Esophagus squamous epithelium (tissue), 5 donors: ENCODE measurements at regions not wholly inside any gene's neighbourhood (a gene's known extent, or its start where the extent isn't known, plus 50 kb on each side); places are given as distances from the start of the nearest gene placed in this dataset.

Experiments used
- DNase-seq: peaks from one replicate; lab custom pipeline; 2025; lab: John Stamatoyannopoulos, UW
- H3K27ac ChIP-seq, 4 donors: fragments of 200-600 bp; sonication (generic); one replicate each; pipeline ENCODE4 v1.5.1; 2016 to 2019; ENCODE audit warnings: mild to moderate bottlenecking in 1 of 4
- H3K27me3 ChIP-seq, 4 donors: fragments of 200-600 bp; sonication (generic); 1 replicate in 3 of 4; 2 replicates in 1 of 4; pipeline versions ENCODE4 v1.5.1 to v1.6.0; 2017 to 2021; ENCODE audit warnings: antibody characterized with exemption in 1 of 4
- H3K36me3 ChIP-seq, 3 donors: fragments of 200-600 bp; sonication (generic); one replicate each; pipeline ENCODE4 v1.5.1; 2016 to 2019
- H3K4me1 ChIP-seq, 3 donors: fragments of 200-600 bp; sonication (generic); one replicate each; pipeline ENCODE4 v1.5.1; 2017 to 2019
- H3K4me3 ChIP-seq, 4 donors: fragments of 200-600 bp; sonication (generic); 1 replicate in 3 of 4; 2 replicates in 1 of 4; pipeline ENCODE4 v1.5.1; 2016 to 2019; ENCODE audit warnings: mild to moderate bottlenecking in 2 of 4, moderate library complexity in 1 of 4
- H3K9me3 ChIP-seq, 3 donors: fragments of 200-600 bp; sonication (generic); one replicate each; pipeline ENCODE4 v1.5.1; 2016 to 2019
- CTCF ChIP-seq, 6 experiments: fragments of 450-650 bp in 4 of 6; fragments of 200-600 bp in 2 of 6; sonication (generic) in 2 of 6; IDR thresholded peaks; one replicate each; pipeline ENCODE4 v1.5.1; 2016 to 2019; ENCODE audit warnings: antibody characterized with exemption in 6 of 6, mild to moderate bottlenecking in 4 of 6, moderate library complexity in 4 of 6
- POLR2A ChIP-seq, 4 donors: fragments of 450-650 bp; IDR thresholded peaks; one replicate each; pipeline ENCODE4 v1.6.1; 2017; ENCODE audit warnings: antibody characterized with exemption in 4 of 4, mild to moderate bottlenecking in 4 of 4, moderate library complexity in 3 of 4
- WGBS, 2 donors: methylation state at CpG; one replicate each; pipeline ENCODE4 v1.1.5; 2018; 5-methylcytosine and 5-hydroxymethylcytosine counted together
- intact Hi-C: fragments of 100-400 bp; cut with DNase I; formaldehyde crosslinking; loops from one replicate; pipeline ENCODE4 v1.15.0; 2022
- donor health status: DM: yes; HTN: yes; CAD: no.

DNA sequence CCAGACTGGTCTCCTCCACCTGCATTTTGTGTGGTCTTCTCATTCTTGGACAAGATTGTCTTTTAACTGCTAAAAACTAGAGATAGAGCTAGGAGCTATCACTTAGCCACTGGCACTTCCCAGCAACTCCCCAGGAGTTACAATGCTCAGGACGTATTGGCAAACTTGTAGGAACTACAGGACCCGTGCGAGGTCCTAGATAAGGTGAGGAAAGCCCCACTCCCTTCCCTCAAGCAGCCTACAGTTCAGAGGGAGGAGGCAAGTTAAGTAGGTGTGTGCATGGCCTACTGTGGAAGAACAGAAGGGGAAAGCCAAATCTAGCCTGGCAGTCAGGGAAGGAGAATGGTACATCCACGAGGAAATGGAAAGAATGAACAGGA lies 504.7 kb upstream of the PROK2 start:
- Histone ChIP-seq H3K27ac (peak overlapping the region in 3 of 4 donors; percentile 51 to 71 (median 66)), H3K27me3 (peaks cover 0 to 19% (median 0%) of the 10 kb centered on the region in 4 donors), H3K36me3 (no peaks in the 10 kb centered on the region), H3K9me3 (no peaks in the 10 kb centered on the region), H3K4me3 (peak overlapping the region in 1 of 4 donors; percentile 55), H3K4me1 (peaks cover 17 to 29% (median 19%) of the 10 kb centered on the region in 3 donors)
- 19 to 36% methylated on average over 3 to 4 of the region's 4 CpGs for WGBS, 2 donors
- TF ChIP-seq POLR2A (IDR thresholded peaks at IDR 0.05) (no peak), CTCF (IDR thresholded peaks at IDR 0.05) (no peak)
- DNase-seq: no peak
- intact Hi-C loops: no loop called here

DNA sequence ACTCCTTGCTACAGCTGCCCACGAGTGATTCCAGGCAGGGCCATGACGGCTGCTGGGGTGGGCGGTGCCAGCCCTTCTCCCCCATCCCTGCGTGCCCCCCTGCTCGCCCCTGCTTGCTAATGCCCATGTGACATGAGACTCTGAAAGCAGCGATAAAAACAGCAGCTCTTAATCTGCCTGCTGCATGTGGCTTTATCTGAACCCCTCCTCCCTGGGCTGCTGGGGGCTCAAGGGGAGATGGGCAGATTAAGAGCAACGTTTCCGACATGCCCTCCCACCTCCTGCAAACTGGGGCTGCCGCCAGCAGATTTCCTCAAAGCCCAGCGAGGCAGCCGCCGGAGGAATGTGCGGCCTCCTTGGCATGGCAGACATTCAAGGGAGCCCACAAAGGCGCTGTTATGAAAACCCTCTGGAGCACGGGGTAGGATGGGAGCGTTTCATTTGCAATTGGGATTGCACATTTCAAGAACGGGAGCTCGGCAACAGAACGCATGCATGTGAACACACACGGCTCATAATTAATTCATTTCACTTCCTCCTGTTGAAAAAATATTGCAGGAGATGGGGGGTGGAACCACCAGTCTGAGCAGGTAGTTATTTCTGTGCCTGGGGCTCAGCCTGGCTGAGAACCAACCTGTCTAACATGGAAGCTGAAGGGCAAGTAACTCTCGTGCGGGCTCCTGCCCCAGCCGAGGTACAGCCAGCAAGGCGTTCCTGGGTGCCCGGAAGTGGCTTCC lies 504.2 kb upstream of the PROK2 start:
- no peak for DNase-seq
- WGBS, 2 donors: 0 to 13% methylated on average over 8 to 18 of the region's 25 CpGs
- TF ChIP-seq CTCF (IDR thresholded peaks at IDR 0.05) (no peak), POLR2A (IDR thresholded peaks at IDR 0.05) (no peak)
- H3K9me3 ChIP-seq: no peaks in the 10 kb centered on the region
- peaks cover 0 to 19% (median 0%) of the 10 kb centered on the region in 4 donors for H3K27me3 ChIP-seq
- intact Hi-C loops: no loop called here
- H3K27ac ChIP-seq: peak overlapping the region; percentile 38 to 71 (median 58)
- no peaks in the 10 kb centered on the region for H3K36me3 ChIP-seq
- H3K4me1 ChIP-seq: peaks cover 17 to 28% (median 19%) of the 10 kb centered on the region in 3 donors
- peak overlapping the region in 3 of 4 donors; percentile 8 to 55 (median 18) for H3K4me3 ChIP-seq

- TF ChIP-seq POLR2A (IDR thresholded peaks at IDR 0.05) (no peak), CTCF (IDR thresholded peaks at IDR 0.05) (no peak)
- Histone ChIP-seq H3K27me3 (peaks cover 0 to 19% (median 0%) of the 10 kb centered on the region in 4 donors), H3K27ac (no peak overlapping the region), H3K9me3 (peaks cover 0 to 5% (median 3%) of the 10 kb centered on the region in 3 donors), H3K36me3 (no peaks in the 10 kb centered on the region), H3K4me1 (peaks cover 17 to 28% (median 19%) of the 10 kb centered on the region in 3 donors), H3K4me3 (no peak overlapping the region)
- WGBS, 2 donors: 42 to 45% methylated on average over 1 of the region's 1 CpG
- intact Hi-C loops: no loop called here
- no peak for DNase-seq
Observed at GRCh38 chr3:72287956-72288355, 503.0 kb upstream of the PROK2 start.

GRCh38 chr3:72285502-72285901 lies 500.6 kb upstream of the PROK2 start:
- DNase-seq: no peak
- Histone ChIP-seq H3K9me3 (peaks cover 0 to 10% (median 7%) of the 10 kb centered on the region in 3 donors), H3K4me3 (no peak overlapping the region), H3K4me1 (peaks cover 17 to 28% (median 19%) of the 10 kb centered on the region in 3 donors), H3K36me3 (no peaks in the 10 kb centered on the region), H3K27me3 (peaks cover 0 to 7% (median 0%) of the 10 kb centered on the region in 4 donors), H3K27ac (no peak overlapping the region)
- 85 to 96% methylated on average over 3 of the region's 3 CpGs for WGBS, 2 donors
- intact Hi-C loops: no loop called here
- TF ChIP-seq POLR2A (IDR thresholded peaks at IDR 0.05) (no peak), CTCF (IDR thresholded peaks at IDR 0.05) (no peak)

DNA sequence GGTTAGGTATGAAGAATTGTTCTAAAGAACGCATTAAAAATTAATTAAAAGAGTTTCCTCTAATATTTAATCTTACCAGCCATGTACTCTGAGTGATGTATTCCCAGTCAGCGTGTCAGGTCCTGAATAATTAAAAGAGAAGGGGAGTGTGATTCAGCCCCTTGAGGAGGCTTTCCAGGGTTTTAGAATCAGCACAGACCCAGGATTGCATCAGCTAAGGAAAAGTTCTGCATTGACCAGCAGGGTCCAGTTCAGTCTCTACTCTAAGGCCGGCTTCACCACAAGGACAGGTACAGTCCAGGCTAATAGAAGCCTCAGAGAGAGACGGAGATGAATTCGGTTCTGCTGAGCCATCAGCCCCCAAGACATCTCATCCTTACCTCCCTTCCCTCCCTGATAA lies 499.5 kb upstream of the PROK2 start:
- peaks cover 13 to 28% (median 15%) of the 10 kb centered on the region in 3 donors for H3K4me1 ChIP-seq
- 74 to 82% methylated on average over 5 of the region's 5 CpGs for WGBS, 2 donors
- H3K36me3 ChIP-seq: no peaks in the 10 kb centered on the region
- no peak overlapping the region for H3K27ac ChIP-seq
- intact Hi-C loops: no loop called here
- DNase-seq: no peak
- TF ChIP-seq POLR2A (IDR thresholded peaks at IDR 0.05): no peak
- TF ChIP-seq CTCF (IDR thresholded peaks at IDR 0.05): no peak
- H3K4me3 ChIP-seq: no peak overlapping the region
- H3K27me3 ChIP-seq: peaks cover 0 to 16% (median 0%) of the 10 kb centered on the region in 4 donors
- H3K9me3 ChIP-seq: peaks cover 0 to 10% (median 7%) of the 10 kb centered on the region in 3 donors
